GM12878 (cell line): ENCODE measurements at regions not wholly inside any gene's neighbourhood (a gene's known extent, or its start where the extent isn't known, plus 50 kb on each side); places are given as distances from the start of the nearest gene placed in this dataset.

ENCODE experiments used
- ATAC-seq: fragments of 200-7000 bp; cut with Tn5 transposase; 3 replicates; pipeline ENCODE4 v1.9.1; 2020; ENCODE audit warnings: mild to moderate bottlenecking, moderate library complexity
- BruUV-seq: library from RNA; stranded (reverse); fragments of 400-500 nt; replicated peaks from 2 replicates; lab custom pipeline; 2021; lab: Mats Ljungman, UMichigan
- CTCF ChIA-PET: fragments of 300-600 bp; sonication (Branson Sonifier 250); formaldehyde crosslinking; extraction: SDS; loops from one replicate; lab custom pipeline; 2021; ENCODE audit warnings: inconsistent platforms; lab: Yijun Ruan, JAX
- POLR2A ChIA-PET: fragments of 350-600 bp; formaldehyde crosslinking; extraction: SDS; loops from one replicate; lab custom pipeline; 2021; ENCODE audit warnings: inconsistent platforms; lab: Charles Lee
- RAD21 ChIA-PET: fragments of 300-600 bp; sonication (Branson Sonifier 250); formaldehyde crosslinking; loops from one replicate; lab custom pipeline; 2023; ENCODE audit warnings: antibody characterized with exemption; ENCODE audit not compliant: unreplicated experiment; lab: Charles Lee
- SMC1A ChIA-PET: fragments of 300-600 bp; sonication (Branson Sonifier 250); formaldehyde crosslinking; loops from one replicate; lab custom pipeline; 2023; ENCODE audit not compliant: unreplicated experiment, uncharacterized antibody; lab: Charles Lee
- DNase-seq: peaks from one replicate; pipeline ENCODE4 v3.0.0-alpha.2; 2011; ENCODE audit warnings: low read depth, low spot score
- FAIRE-seq: peaks from 3 replicates; lab custom pipeline; 2011; peaks lifted over from hg19 to GRCh38; lab: Jason Lieb, UNC
- H2AFZ ChIP-seq: 2 replicates; pipeline ENCODE4 v1.6.0; 2011; ENCODE audit warnings: low read depth, low read length, control low read depth; ENCODE audit not compliant: control insufficient read depth
- H3K27ac ChIP-seq: 2 replicates; pipeline ENCODE4 v1.5.1; 2011; ENCODE audit warnings: control low read depth; ENCODE audit not compliant: control insufficient read depth, insufficient read depth
- H3K27me3 ChIP-seq, 2 experiments: replicated peaks in 1 of 2; 2 replicates each; pipeline versions ENCODE4 v1.6.0 to v1.6.1; 2011; ENCODE audit warnings: low read length in 1 of 2; ENCODE audit not compliant: control insufficient read depth in 2 of 2, insufficient read depth in 2 of 2
- H3K36me3 ChIP-seq, 2 experiments: 2 replicates each; pipeline ENCODE4 v1.5.1; 2011; ENCODE audit warnings: low read length in 1 of 2; ENCODE audit not compliant: control insufficient read depth in 2 of 2, insufficient read depth in 2 of 2
- H3K4me1 ChIP-seq: 2 replicates; pipeline ENCODE4 v1.6.1; 2011; ENCODE audit warnings: mild to moderate bottlenecking, low read length, moderate library complexity, mixed read lengths; ENCODE audit not compliant: control insufficient read depth, insufficient read depth
- H3K4me2 ChIP-seq: 2 replicates; pipeline ENCODE4 v1.6.0; 2011; ENCODE audit warnings: control low read depth; ENCODE audit not compliant: control insufficient read depth, insufficient read depth
- H3K4me3 ChIP-seq: fragments of 200-600 bp; sonication (generic); 2 replicates; pipeline ENCODE4 v1.5.1; 2016
- H3K79me2 ChIP-seq: 2 replicates; pipeline ENCODE4 v1.6.0; 2011; ENCODE audit warnings: low read length; ENCODE audit not compliant: control insufficient read depth, insufficient read depth
- H3K9ac ChIP-seq: 2 replicates; pipeline ENCODE4 v1.8.0; 2011; ENCODE audit warnings: low read length, control low read depth, mixed read lengths; ENCODE audit not compliant: control insufficient read depth, insufficient read depth
- H3K9me3 ChIP-seq: replicated peaks from 3 replicates; pipeline ENCODE4 v1.5.1; 2011; ENCODE audit warnings: mild to moderate bottlenecking, low read length; ENCODE audit not compliant: control insufficient read depth, insufficient read depth
- H4K20me1 ChIP-seq: 2 replicates; pipeline ENCODE4 v1.6.0; 2011; ENCODE audit not compliant: control insufficient read depth, insufficient read depth
- ATF7 ChIP-seq: fragments of 450-650 bp; IDR thresholded peaks from 2 replicates; pipeline ENCODE4 v1.6.1; 2016; ENCODE audit warnings: low read depth, mild to moderate bottlenecking
- BCL11A ChIP-seq: IDR thresholded peaks from 2 replicates; pipeline ENCODE4 v1.6.1; 2011; ENCODE audit warnings: low read depth, low read length
- CHD2 ChIP-seq: IDR thresholded peaks from 2 replicates; pipeline ENCODE4 v1.6.1; 2011; ENCODE audit warnings: low read depth, low read length, improper control_type of control experiment, borderline replicate concordance
- DPF2 ChIP-seq: fragments of 450-650 bp; IDR thresholded peaks from 2 replicates; pipeline ENCODE4 v1.6.1; 2017; ENCODE audit warnings: mild to moderate bottlenecking
- ETV6 ChIP-seq, 2 experiments: fragments of 450-650 bp in 1 of 2; IDR thresholded peaks in 1 of 2; conservative IDR thresholded peaks in 1 of 2; 2 replicates each; pipeline ENCODE4 v1.6.1; 2014; ENCODE audit warnings: antibody characterized with exemption in 1 of 2, borderline replicate concordance in 1 of 2, low read depth in 1 of 2, mild to moderate bottlenecking in 1 of 2, moderate library complexity in 1 of 2
- HDAC2 ChIP-seq: fragments of 200-600 bp; sonication (generic); IDR thresholded peaks from 2 replicates; pipeline ENCODE4 v1.6.1; 2017
- IRF4 ChIP-seq: IDR thresholded peaks from 2 replicates; pipeline ENCODE4 v1.6.1; 2011; ENCODE audit warnings: low read depth, low read length
- MEF2A ChIP-seq: IDR thresholded peaks from 2 replicates; pipeline ENCODE4 v1.6.1; 2011; ENCODE audit warnings: low read depth, mild to moderate bottlenecking, low read length, moderate library complexity; ENCODE audit not compliant: insufficient read depth
- NBN ChIP-seq: fragments of 450-650 bp; IDR thresholded peaks from 2 replicates; pipeline ENCODE4 v1.6.1; 2016
- NFYB ChIP-seq: IDR thresholded peaks from 2 replicates; pipeline ENCODE4 v1.6.1; 2011; ENCODE audit warnings: low read depth, mild to moderate bottlenecking, low read length, improper control_type of control experiment, moderate library complexity; ENCODE audit not compliant: insufficient read depth
- NR2C2 ChIP-seq: IDR thresholded peaks from 2 replicates; pipeline ENCODE4 v1.6.1; 2011; ENCODE audit warnings: borderline replicate concordance, low read depth; ENCODE audit not compliant: control insufficient read depth, insufficient read length
- RAD21 ChIP-seq: IDR thresholded peaks from 2 replicates; pipeline ENCODE4 v1.6.1; 2011; ENCODE audit warnings: mild to moderate bottlenecking, low read depth, low read length, moderate library complexity; ENCODE audit not compliant: insufficient read depth
- RFX5 ChIP-seq: IDR thresholded peaks from 2 replicates; pipeline ENCODE4 v1.6.1; 2011; ENCODE audit warnings: low read depth, low read length, improper control_type of control experiment
- TCF12 ChIP-seq: IDR thresholded peaks from 2 replicates; pipeline ENCODE4 v1.6.1; 2011; ENCODE audit warnings: low read depth, mild to moderate bottlenecking, low read length
- ZNF207 ChIP-seq: fragments of 450-650 bp; IDR thresholded peaks from 2 replicates; pipeline ENCODE4 v1.6.1; 2014; ENCODE audit warnings: antibody characterized with exemption, mild to moderate bottlenecking, borderline replicate concordance
- ZNF24 ChIP-seq: fragments of 450-650 bp; IDR thresholded peaks from 2 replicates; pipeline ENCODE4 v1.6.1; 2017; ENCODE audit warnings: antibody characterized with exemption, mild to moderate bottlenecking
- ZZZ3 ChIP-seq: IDR thresholded peaks from 2 replicates; pipeline ENCODE4 v1.6.1; 2011; ENCODE audit warnings: low read depth; ENCODE audit not compliant: control insufficient read depth, insufficient read length
- in situ Hi-C: fragments of 300-500 bp; cut with MboI; formaldehyde crosslinking; loops from 9 replicates; pipeline ENCODE4 v1.14.3; 2018; ENCODE audit warnings: mixed read lengths
- intact Hi-C: fragments of 100-400 bp; cut with micrococcal nuclease; formaldehyde crosslinking; loops from one replicate; pipeline ENCODE4 v1.14.2; 2022; ENCODE audit not compliant: unreplicated experiment
- TF ChIP-seq, protein P1 (sequence below): fragments of 450-650 bp; IDR thresholded peaks from 2 replicates; pipeline ENCODE4 v1.6.1; 2016; ENCODE audit warnings: mild to moderate bottlenecking
- TF ChIP-seq, protein P2 (sequence below): fragments of 450-650 bp; IDR thresholded peaks from 2 replicates; pipeline ENCODE4 v1.6.1; 2017; ENCODE audit warnings: mild to moderate bottlenecking, low read depth, inconsistent platforms; ENCODE audit not compliant: poor library complexity, severe bottlenecking
- TF ChIP-seq, protein P3 (sequence below): fragments of 450-650 bp; formaldehyde crosslinking; IDR thresholded peaks from 2 replicates; pipeline ENCODE4 v1.5.0; 2022; ENCODE audit warnings: mild to moderate bottlenecking, missing genetic modification characterization

DNA sequence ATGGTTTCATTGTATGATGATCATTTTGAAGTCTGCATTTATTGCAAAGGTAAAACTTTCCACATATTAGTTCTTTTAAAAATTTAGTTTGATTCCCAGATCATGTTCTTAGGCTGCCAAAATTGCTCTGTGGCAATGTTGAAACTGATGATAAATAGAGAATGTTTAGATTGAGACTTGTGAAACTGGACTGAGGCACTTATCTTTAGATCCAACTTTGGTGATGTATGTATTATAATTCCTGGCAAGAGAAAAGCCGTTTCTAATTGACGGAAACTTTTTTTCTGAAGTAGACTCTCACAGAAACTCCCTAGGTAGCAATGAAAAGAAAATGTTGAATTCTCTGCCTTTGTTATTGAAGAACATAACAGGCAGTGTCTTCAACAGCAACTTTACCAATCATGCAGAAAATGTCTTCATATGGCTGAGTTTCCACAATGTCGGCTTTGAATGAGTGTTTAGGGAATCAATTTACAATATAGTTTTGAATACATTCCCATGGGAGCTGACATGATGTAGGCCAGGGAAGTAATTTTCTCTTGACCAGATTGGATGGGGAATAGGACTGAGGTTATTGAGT, 456.2 kb downstream of the CD109 start (continued):
- no peak for TF ChIP-seq ZZZ3
- no peak for TF ChIP-seq NR2C2
- no peak for TF ChIP-seq MEF2A
- no peak for TF ChIP-seq TCF12
- TF ChIP-seq NBN: no peak
- TF ChIP-seq ETV6 (conservative IDR thresholded peaks at IDR 0.05 in 1 of 2, IDR thresholded peaks at IDR 0.05 in 1 of 2; ENCODE audit: borderline replicate concordance in 1 of 2, low read depth in 1 of 2): no peak
- TF ChIP-seq RFX5: no peak
- no peak for TF ChIP-seq BCL11A
- TF ChIP-seq, protein P1, sequence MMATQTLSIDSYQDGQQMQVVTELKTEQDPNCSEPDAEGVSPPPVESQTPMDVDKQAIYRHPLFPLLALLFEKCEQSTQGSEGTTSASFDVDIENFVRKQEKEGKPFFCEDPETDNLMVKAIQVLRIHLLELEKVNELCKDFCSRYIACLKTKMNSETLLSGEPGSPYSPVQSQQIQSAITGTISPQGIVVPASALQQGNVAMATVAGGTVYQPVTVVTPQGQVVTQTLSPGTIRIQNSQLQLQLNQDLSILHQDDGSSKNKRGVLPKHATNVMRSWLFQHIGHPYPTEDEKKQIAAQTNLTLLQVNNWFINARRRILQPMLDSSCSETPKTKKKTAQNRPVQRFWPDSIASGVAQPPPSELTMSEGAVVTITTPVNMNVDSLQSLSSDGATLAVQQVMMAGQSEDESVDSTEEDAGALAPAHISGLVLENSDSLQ: no peak

DNA sequence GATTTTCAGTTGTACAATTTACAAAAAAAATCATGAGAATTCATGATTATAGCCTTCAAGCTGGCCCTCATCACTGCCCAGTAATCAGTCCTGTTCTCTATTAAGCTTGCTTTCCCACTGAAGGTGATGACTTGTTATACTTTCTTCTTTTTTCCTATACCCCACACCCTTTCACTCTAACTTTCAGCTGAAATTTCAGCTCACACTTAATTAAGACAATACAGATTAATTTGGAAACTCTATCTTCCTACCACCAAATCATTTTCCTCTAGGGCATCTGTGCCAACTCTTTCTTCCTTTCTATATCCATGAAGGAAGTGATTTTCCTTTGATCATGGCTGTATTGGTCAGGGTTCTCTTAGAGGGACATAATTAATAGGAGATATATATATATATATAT, 449.9 kb downstream of the CD109 start:
- ChIA-PET CTCF (no interaction called here), POLR2A (no interaction called here), SMC1A (no interaction called here), RAD21 (no interaction called here)
- no peaks in the 10 kb centered on the region for H3K79me2 ChIP-seq
- in situ Hi-C loops (no loop called here), intact Hi-C loops (no loop called here)
- no peak overlapping the region for H2AFZ ChIP-seq
- no peak overlapping the region for H3K27ac ChIP-seq
- no peak overlapping the region for H3K9ac ChIP-seq
- no peaks in the 10 kb centered on the region for H3K4me1 ChIP-seq
- ATAC-seq (no peak), FAIRE-seq (no peak), DNase-seq (no peak)
- no peaks in the 10 kb centered on the region for H3K9me3 ChIP-seq
- no peaks in the 10 kb centered on the region for H3K27me3 ChIP-seq
- BruUV-seq: no TSS peak
- no peaks in the 10 kb centered on the region for H3K36me3 ChIP-seq
- no peaks in the 10 kb centered on the region for H4K20me1 ChIP-seq
- no peak overlapping the region for H3K4me3 ChIP-seq
- no peak overlapping the region for H3K4me2 ChIP-seq
- TF ChIP-seq, protein P2, sequence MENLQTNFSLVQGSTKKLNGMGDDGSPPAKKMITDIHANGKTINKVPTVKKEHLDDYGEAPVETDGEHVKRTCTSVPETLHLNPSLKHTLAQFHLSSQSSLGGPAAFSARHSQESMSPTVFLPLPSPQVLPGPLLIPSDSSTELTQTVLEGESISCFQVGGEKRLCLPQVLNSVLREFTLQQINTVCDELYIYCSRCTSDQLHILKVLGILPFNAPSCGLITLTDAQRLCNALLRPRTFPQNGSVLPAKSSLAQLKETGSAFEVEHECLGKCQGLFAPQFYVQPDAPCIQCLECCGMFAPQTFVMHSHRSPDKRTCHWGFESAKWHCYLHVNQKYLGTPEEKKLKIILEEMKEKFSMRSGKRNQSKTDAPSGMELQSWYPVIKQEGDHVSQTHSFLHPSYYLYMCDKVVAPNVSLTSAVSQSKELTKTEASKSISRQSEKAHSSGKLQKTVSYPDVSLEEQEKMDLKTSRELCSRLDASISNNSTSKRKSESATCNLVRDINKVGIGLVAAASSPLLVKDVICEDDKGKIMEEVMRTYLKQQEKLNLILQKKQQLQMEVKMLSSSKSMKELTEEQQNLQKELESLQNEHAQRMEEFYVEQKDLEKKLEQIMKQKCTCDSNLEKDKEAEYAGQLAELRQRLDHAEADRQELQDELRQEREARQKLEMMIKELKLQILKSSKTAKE: no peak
- TF ChIP-seq IRF4 (no peak), CHD2 (no peak), NFYB (no peak), ATF7 (no peak), DPF2 (no peak), HDAC2 (no peak), RAD21 (no peak), ZNF24 (no peak), ZNF207 (no peak)
- TF ChIP-seq, protein P3, sequence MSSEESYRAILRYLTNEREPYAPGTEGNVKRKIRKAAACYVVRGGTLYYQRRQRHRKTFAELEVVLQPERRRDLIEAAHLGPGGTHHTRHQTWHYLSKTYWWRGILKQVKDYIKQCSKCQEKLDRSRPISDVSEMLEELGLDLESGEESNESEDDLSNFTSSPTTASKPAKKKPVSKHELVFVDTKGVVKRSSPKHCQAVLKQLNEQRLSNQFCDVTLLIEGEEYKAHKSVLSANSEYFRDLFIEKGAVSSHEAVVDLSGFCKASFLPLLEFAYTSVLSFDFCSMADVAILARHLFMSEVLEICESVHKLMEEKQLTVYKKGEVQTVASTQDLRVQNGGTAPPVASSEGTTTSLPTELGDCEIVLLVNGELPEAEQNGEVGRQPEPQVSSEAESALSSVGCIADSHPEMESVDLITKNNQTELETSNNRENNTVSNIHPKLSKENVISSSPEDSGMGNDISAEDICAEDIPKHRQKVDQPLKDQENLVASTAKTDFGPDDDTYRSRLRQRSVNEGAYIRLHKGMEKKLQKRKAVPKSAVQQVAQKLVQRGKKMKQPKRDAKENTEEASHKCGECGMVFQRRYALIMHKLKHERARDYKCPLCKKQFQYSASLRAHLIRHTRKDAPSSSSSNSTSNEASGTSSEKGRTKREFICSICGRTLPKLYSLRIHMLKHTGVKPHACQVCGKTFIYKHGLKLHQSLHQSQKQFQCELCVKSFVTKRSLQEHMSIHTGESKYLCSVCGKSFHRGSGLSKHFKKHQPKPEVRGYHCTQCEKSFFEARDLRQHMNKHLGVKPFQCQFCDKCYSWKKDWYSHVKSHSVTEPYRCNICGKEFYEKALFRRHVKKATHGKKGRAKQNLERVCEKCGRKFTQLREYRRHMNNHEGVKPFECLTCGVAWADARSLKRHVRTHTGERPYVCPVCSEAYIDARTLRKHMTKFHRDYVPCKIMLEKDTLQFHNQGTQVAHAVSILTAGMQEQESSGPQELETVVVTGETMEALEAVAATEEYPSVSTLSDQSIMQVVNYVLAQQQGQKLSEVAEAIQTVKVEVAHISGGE (CRISPR knock-in tag): no peak
